Thyroid gland (tissue), 4 donors: ENCODE measurements at regions not wholly inside any gene's neighbourhood (a gene's known extent, or its start where the extent isn't known, plus 50 kb on each side); places are given as distances from the start of the nearest gene placed in this dataset.

ENCODE experiments used
- POLR2A ChIP-seq, 2 donors: fragments of 450-650 bp; IDR thresholded peaks; one replicate each; pipeline ENCODE4 v1.6.1; 2017; ENCODE audit warnings: antibody characterized with exemption in 2 of 2, mild to moderate bottlenecking in 2 of 2, moderate library complexity in 1 of 2
- TF ChIP-seq, protein P1 (sequence below), 6 experiments: fragments of 200-600 bp in 3 of 6; fragments of 450-650 bp in 3 of 6; sonication (generic) in 3 of 6; IDR thresholded peaks; one replicate each; pipeline ENCODE4 v1.5.1; 2016 to 2019; ENCODE audit warnings: antibody characterized with exemption in 6 of 6, mild to moderate bottlenecking in 2 of 6, inconsistent platforms in 1 of 6, moderate library complexity in 1 of 6

DNA sequence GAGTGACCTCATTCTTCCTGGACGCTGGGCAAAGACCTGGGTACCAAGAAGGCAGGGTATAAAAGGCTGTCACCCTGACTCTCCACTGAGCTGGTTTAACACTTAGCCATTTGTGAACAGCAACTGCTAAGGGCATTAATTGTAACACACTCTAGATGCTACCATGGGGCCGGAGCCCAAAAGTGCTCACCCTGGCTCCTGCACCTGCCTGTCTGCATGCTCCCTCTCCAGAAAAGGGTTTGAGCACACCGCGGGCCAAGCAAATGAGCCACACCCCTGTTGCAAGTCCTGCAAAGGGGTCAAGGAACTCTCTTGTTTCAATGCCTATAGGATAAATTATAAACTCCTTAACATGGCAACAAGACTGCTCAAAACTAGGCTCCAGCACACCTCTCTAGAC, 114.8 kb downstream of the TEX36 start:
- no peak for TF ChIP-seq POLR2A (IDR thresholded peaks at IDR 0.05)
- TF ChIP-seq, protein P1, sequence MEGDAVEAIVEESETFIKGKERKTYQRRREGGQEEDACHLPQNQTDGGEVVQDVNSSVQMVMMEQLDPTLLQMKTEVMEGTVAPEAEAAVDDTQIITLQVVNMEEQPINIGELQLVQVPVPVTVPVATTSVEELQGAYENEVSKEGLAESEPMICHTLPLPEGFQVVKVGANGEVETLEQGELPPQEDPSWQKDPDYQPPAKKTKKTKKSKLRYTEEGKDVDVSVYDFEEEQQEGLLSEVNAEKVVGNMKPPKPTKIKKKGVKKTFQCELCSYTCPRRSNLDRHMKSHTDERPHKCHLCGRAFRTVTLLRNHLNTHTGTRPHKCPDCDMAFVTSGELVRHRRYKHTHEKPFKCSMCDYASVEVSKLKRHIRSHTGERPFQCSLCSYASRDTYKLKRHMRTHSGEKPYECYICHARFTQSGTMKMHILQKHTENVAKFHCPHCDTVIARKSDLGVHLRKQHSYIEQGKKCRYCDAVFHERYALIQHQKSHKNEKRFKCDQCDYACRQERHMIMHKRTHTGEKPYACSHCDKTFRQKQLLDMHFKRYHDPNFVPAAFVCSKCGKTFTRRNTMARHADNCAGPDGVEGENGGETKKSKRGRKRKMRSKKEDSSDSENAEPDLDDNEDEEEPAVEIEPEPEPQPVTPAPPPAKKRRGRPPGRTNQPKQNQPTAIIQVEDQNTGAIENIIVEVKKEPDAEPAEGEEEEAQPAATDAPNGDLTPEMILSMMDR (IDR thresholded peaks at IDR 0.05): no peak
